HCT116 (cell line): ENCODE measurements at regions not wholly inside any gene's neighbourhood (a gene's known extent, or its start where the extent isn't known, plus 50 kb on each side); places are given as distances from the start of the nearest gene placed in this dataset.
A peak's percentile ranks its signal among the peaks of the same experiment; 100 is the strongest.

Experiments
- ATAC-seq: fragments of 200-7000 bp; cut with Tn5 transposase; 2 replicates; pipeline ENCODE4 v1.9.1; 2020; ENCODE audit warnings: mild to moderate bottlenecking, moderate library complexity
- BruUV-seq: library from RNA; stranded (reverse); fragments of 400-500 nt; replicated peaks from 2 replicates; lab custom pipeline; 2021; lab: Mats Ljungman, UMichigan
- CTCF ChIA-PET: fragments of 300-600 bp; sonication (Branson Sonifier 250); formaldehyde crosslinking; loops from one replicate; lab custom pipeline; 2021; ENCODE audit warnings: antibody characterized with exemption; lab: Charles Lee
- POLR2A ChIA-PET: fragments of 300-600, 350-600 bp; sonication (Branson Sonifier 250); formaldehyde crosslinking; loops from one replicate; lab custom pipeline; 2021; ENCODE audit warnings: antibody characterized with exemption; lab: Charles Lee
- RAD21 ChIA-PET, 2 experiments: fragments of 300-600 bp; sonication (Branson Sonifier 250); formaldehyde crosslinking; loops; one replicate each; lab custom pipeline; 2023; ENCODE audit warnings: low total read pairs in 2 of 2; ENCODE audit not compliant: uncharacterized antibody in 2 of 2, unreplicated experiment in 2 of 2, low non-redundant PET in 1 of 2; lab: Charles Lee
- DNase-seq: peaks from one replicate; pipeline ENCODE4 v3.0.0-alpha.2; 2010; ENCODE audit warnings: low read depth, low spot score
- H2AFZ ChIP-seq: fragments of 200-600 bp; shearing (Covaris generic), sonication (generic); 2 replicates; pipeline ENCODE4 v1.6.1; 2017; ENCODE audit warnings: low read depth, mixed run types, mixed read lengths, antibody characterized with exemption, low read length; ENCODE audit not compliant: poor library complexity, severe bottlenecking
- H3K27ac ChIP-seq: 2 replicates; pipeline ENCODE4 v1.5.1; 2012; ENCODE audit warnings: low read depth, low read length
- H3K27me3 ChIP-seq: fragments of 200-600 bp; sonication (generic); 2 replicates; pipeline ENCODE4 v1.6.1; 2016; ENCODE audit warnings: mixed run types, low read length, mixed read lengths; ENCODE audit not compliant: insufficient read depth
- H3K36me3 ChIP-seq, 2 experiments: fragments of 200-500 bp in 1 of 2; fragments of 200-600 bp in 1 of 2; sonication (Bioruptor generic) in 1 of 2; sonication (generic) in 1 of 2; 2 replicates each; pipeline versions ENCODE4 v1.5.1 to v1.6.1; 2014 to 2016; ENCODE audit warnings: low read length in 2 of 2, inconsistent platforms in 1 of 2, mixed read lengths in 1 of 2, mixed run types in 1 of 2; ENCODE audit not compliant: insufficient read depth in 2 of 2, control insufficient read depth in 1 of 2
- H3K4me1 ChIP-seq, 2 experiments: fragments of 200-600 bp in 1 of 2; sonication (generic) in 1 of 2; 2 replicates each; pipeline versions ENCODE4 v1.5.1 to v1.6.1; 2012 to 2017; ENCODE audit warnings: low read length in 2 of 2, inconsistent platforms in 1 of 2, mild to moderate bottlenecking in 1 of 2, mixed read lengths in 1 of 2, mixed run types in 1 of 2, moderate library complexity in 1 of 2; ENCODE audit not compliant: insufficient read depth in 2 of 2, control insufficient read depth in 1 of 2
- H3K4me2 ChIP-seq: fragments of 200-600 bp; sonication (generic); 2 replicates; pipeline ENCODE4 v1.6.1; 2017; ENCODE audit warnings: mixed run types, low read length, mixed read lengths
- H3K4me3 ChIP-seq, 2 experiments: fragments of 200-600 bp in 1 of 2; sonication (generic) in 1 of 2; replicated peaks in 1 of 2; 2 replicates each; pipeline ENCODE4 v1.5.1; 2011 to 2016; ENCODE audit warnings: low read length in 2 of 2, control low read depth in 1 of 2, low read depth in 1 of 2, mild to moderate bottlenecking in 1 of 2, mixed read lengths in 1 of 2, mixed run types in 1 of 2
- H3K79me2 ChIP-seq: fragments of 200-600 bp; sonication (generic); 2 replicates; pipeline ENCODE4 v1.6.1; 2017; ENCODE audit warnings: mild to moderate bottlenecking, mixed run types, low read length, moderate library complexity, mixed read lengths; ENCODE audit not compliant: insufficient read depth
- H3K9ac ChIP-seq: fragments of 200-600 bp; sonication (generic); 2 replicates; pipeline ENCODE4 v1.6.1; 2016; ENCODE audit warnings: low read length, mixed read lengths
- H3K9me2 ChIP-seq: fragments of 200-600 bp; sonication (generic), shearing (Covaris generic); 2 replicates; pipeline ENCODE4 v1.6.1; 2017; ENCODE audit warnings: mixed run types, mild to moderate bottlenecking, moderate library complexity; ENCODE audit not compliant: insufficient read depth
- H3K9me3 ChIP-seq, 2 experiments: fragments of 200-500 bp in 1 of 2; fragments of 200-600 bp in 1 of 2; sonication (Bioruptor generic) in 1 of 2; sonication (generic) in 1 of 2; 2 replicates each; pipeline ENCODE4 v1.6.1; 2014 to 2017; ENCODE audit warnings: low read length in 2 of 2, mixed read lengths in 2 of 2, inconsistent platforms in 1 of 2, low read depth in 1 of 2, mild to moderate bottlenecking in 1 of 2, mixed run types in 1 of 2, moderate library complexity in 1 of 2; ENCODE audit not compliant: control insufficient read depth in 1 of 2, insufficient read depth in 1 of 2
- H4K20me1 ChIP-seq: fragments of 200-600 bp; sonication (generic), shearing (Covaris generic); 2 replicates; pipeline ENCODE4 v1.6.1; 2017; ENCODE audit warnings: mixed run types, mild to moderate bottlenecking, moderate library complexity; ENCODE audit not compliant: insufficient read depth
- ATF3 ChIP-seq: IDR thresholded peaks from 2 replicates; pipeline ENCODE4 v1.6.1; 2012
- CBX3 ChIP-seq: IDR thresholded peaks from 2 replicates; pipeline ENCODE4 v1.6.1; 2012; ENCODE audit warnings: low read depth
- CEBPB ChIP-seq: IDR thresholded peaks from 2 replicates; pipeline ENCODE4 v1.6.1; 2012; ENCODE audit warnings: low read depth
- EGR1 ChIP-seq: IDR thresholded peaks from 2 replicates; pipeline ENCODE4 v1.6.1; 2012; ENCODE audit warnings: low read depth
- ELF1 ChIP-seq: IDR thresholded peaks from 2 replicates; pipeline ENCODE4 v1.6.1; 2012; ENCODE audit warnings: low read depth, borderline replicate concordance
- EZH2 ChIP-seq: fragments of 200-600 bp; sonication (generic); IDR thresholded peaks from 2 replicates; pipeline ENCODE4 v1.6.1; 2017; ENCODE audit warnings: antibody characterized with exemption, mixed run types
- EZH2phosphoT487 ChIP-seq: fragments of 200-600 bp; IDR thresholded peaks from 2 replicates; pipeline ENCODE4 v1.6.1; 2018; ENCODE audit warnings: antibody characterized with exemption, borderline replicate concordance
- FOSL1 ChIP-seq: IDR thresholded peaks from 2 replicates; pipeline ENCODE4 v1.6.1; 2012; ENCODE audit warnings: low read depth
- JUND ChIP-seq: IDR thresholded peaks from 2 replicates; pipeline ENCODE4 v1.6.1; 2012
- MAX ChIP-seq: IDR thresholded peaks from 2 replicates; pipeline ENCODE4 v1.6.1; 2012
- POLR2A ChIP-seq: IDR thresholded peaks from 2 replicates; pipeline ENCODE4 v1.7.0; 2011; ENCODE audit warnings: borderline replicate concordance; ENCODE audit not compliant: insufficient read depth, insufficient read length; ENCODE audit errors: extremely low read depth
- POLR2AphosphoS5 ChIP-seq: IDR thresholded peaks from 2 replicates; pipeline ENCODE4 v1.6.1; 2011; ENCODE audit warnings: mild to moderate bottlenecking, low read depth, low read length, moderate library complexity
- REST ChIP-seq: IDR thresholded peaks from 2 replicates; pipeline ENCODE4 v1.6.1; 2012; ENCODE audit warnings: low read depth
- SP1 ChIP-seq: IDR thresholded peaks from 2 replicates; pipeline ENCODE4 v1.6.1; 2012; ENCODE audit warnings: low read depth
- TCF7L2 ChIP-seq: IDR thresholded peaks from 2 replicates; pipeline ENCODE4 v1.7.0; 2011; ENCODE audit warnings: borderline replicate concordance, inconsistent platforms; ENCODE audit not compliant: insufficient read depth, insufficient read length; ENCODE audit errors: extremely low read depth
- YY1 ChIP-seq: IDR thresholded peaks from 2 replicates; pipeline ENCODE4 v1.6.1; 2011; ENCODE audit warnings: low read length, low read depth, moderate library complexity, mild to moderate bottlenecking; ENCODE audit not compliant: insufficient replicate concordance; ENCODE audit errors: extremely low read depth
- ZBTB33 ChIP-seq: IDR thresholded peaks from 2 replicates; pipeline ENCODE4 v1.6.1; 2011; ENCODE audit warnings: mild to moderate bottlenecking, low read length, moderate library complexity; ENCODE audit not compliant: insufficient replicate concordance; ENCODE audit errors: extremely low read depth
- intact Hi-C: fragments of 100-400 bp; cut with micrococcal nuclease; formaldehyde crosslinking; loops from 2 replicates; pipeline ENCODE4 v1.10.0; 2022

GRCh38 chr10:29804025-29804852 is 169.5 kb upstream of the SVIL start (continued):
- TF ChIP-seq REST: no peak
- peak; percentile 75 for TF ChIP-seq JUND
- TF ChIP-seq MAX: peak; percentile 35; the same call in 1 of the 2 replicates
- no peak for TF ChIP-seq EZH2
- TF ChIP-seq ELF1: no peak
- 0 out of 2 replicates have a peak, but pooled peaks have one; percentile 5 for TF ChIP-seq CEBPB
- no peak for TF ChIP-seq ATF3
- TF ChIP-seq YY1: peak; percentile 11
- peak; percentile 75 for TF ChIP-seq FOSL1
- TF ChIP-seq POLR2A: no peak
- TF ChIP-seq CBX3: peak; percentile 83; the same call in 1 of the 2 replicates

GRCh38 chr10:29802171-29802570 is 167.4 kb upstream of the SVIL start:
- no peak overlapping the region for H3K27ac ChIP-seq
- CTCF ChIA-PET: no interaction called here
- intact Hi-C loops: no loop called here
- no peak for TF ChIP-seq EZH2phosphoT487
- no peak for TF ChIP-seq CEBPB
- TF ChIP-seq ZBTB33: no peak
- no peak for TF ChIP-seq CBX3
- no peak for TF ChIP-seq ELF1
- TF ChIP-seq TCF7L2: no peak
- TF ChIP-seq JUND: no peak
- TF ChIP-seq EGR1: no peak
- TF ChIP-seq YY1: no peak
- TF ChIP-seq SP1: no peak
- no peak for TF ChIP-seq POLR2AphosphoS5

More at GRCh38 chr10:29802171-29802570, 167.4 kb upstream of the SVIL start:
- no peaks in the 10 kb centered on the region for H4K20me1 ChIP-seq
- H3K79me2 ChIP-seq: no peaks in the 10 kb centered on the region
- no peak overlapping the region for H2AFZ ChIP-seq
- no peaks in the 10 kb centered on the region for H3K9me3 ChIP-seq
- no peaks in the 10 kb centered on the region for H3K27me3 ChIP-seq
- H3K36me3 ChIP-seq: no peaks in the 10 kb centered on the region
- H3K9ac ChIP-seq: no peak overlapping the region
- RAD21 ChIA-PET: no interaction called here
- H3K4me3 ChIP-seq: no peak overlapping the region
- DNase-seq (no peak), ATAC-seq (no peak)
- H3K4me2 ChIP-seq: no peak overlapping the region
- H3K4me1 ChIP-seq: peaks cover 15 to 33% of the 10 kb centered on the region in 2 experiments
- POLR2A ChIA-PET: no interaction called here
- H3K9me2 ChIP-seq: no peaks in the 10 kb centered on the region
- BruUV-seq: no TSS peak
